Activated effector memory CD4-positive, alpha-beta T cell treated with Interleukin-2 at 50 U/mL for 16 hours (primary cell): ENCODE measurements at regions not wholly inside any gene's neighbourhood (a gene's known extent, or its start where the extent isn't known, plus 50 kb on each side); places are given as distances from the start of the nearest gene placed in this dataset.

Experiments used
- DNase-seq: peaks from one replicate; pipeline ENCODE4 v3.0.0-alpha.2; 2020

DNA sequence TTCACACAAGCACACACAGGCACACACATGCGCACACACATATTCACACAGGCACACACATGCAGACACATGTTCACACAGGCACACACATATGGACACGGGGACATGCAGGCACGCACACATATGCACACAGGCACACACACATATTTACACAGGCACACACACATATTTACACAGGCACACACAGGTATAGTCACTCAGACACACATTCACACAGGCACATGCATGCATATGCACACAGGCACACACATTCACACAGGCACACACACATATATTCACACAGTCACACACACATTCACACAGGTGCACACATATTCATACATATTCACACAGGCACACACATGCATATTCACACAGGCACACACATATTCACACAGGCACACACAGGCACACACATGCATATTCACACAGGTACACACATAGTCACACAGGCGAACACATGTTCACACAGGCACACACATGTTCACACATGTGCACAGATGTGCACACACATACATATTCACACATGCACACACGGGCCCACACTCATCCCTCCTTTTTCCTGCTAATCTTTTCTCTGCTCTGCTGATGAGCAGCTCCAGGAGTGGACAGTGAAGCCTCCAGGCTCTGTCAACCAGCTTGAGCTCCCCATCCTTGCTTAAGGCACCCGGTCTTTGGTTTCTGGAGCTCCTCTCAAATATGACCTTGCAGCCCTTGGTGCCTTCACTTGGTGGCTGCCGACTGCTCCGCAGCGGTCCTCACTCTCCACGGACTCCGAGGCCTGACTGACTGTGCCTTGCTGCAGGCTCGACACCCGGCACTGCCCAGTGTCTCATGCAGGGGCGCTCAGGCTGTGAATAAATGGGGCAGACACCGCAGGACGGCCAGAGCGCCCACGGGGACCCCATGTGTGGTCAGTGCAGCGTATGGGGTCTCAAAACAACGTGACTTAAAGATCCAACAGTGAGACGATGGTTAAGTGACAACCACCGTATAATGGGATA is 581.2 kb upstream of the MGMT start:
- no peak for DNase-seq

DNA sequence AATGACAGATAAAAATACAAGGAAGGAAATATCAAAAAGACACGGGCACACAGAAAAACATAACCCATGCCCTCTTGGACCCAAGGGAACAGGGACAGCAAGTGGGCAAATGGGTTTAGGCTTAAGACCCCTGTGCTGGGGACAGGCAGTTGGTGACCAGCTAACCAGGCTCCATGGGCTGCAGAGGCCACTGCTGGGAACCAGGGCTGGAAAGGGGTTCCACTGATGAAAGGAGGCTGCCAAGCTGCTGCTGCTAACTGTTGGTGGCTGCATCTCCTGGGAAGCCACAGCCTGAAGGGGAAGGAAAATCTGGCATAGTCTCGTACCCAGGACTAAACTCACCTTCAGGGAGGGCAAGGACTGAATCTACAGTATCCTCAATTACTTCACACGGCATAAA is 579.2 kb upstream of the MGMT start:
- DNase-seq: no peak

DNA sequence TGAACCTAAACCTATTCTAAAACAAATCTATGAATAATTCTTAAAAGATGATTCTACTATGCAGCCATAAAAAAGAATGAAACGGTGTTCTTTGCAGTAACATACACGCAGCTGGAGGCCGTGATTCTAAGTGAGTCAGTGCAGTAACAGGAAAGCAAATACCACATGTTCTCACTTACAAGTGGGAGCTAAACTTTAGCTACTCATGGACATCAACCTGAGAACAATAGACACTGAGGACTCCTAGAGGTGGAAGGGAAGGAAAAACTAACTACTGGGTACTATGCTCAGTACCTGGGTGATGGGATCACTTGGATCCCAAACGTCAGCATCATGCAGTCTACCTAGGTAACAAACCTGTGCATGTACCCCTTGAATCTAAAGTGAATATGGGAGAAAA is 575.0 kb upstream of the MGMT start:
- DNase-seq: no peak

DNA sequence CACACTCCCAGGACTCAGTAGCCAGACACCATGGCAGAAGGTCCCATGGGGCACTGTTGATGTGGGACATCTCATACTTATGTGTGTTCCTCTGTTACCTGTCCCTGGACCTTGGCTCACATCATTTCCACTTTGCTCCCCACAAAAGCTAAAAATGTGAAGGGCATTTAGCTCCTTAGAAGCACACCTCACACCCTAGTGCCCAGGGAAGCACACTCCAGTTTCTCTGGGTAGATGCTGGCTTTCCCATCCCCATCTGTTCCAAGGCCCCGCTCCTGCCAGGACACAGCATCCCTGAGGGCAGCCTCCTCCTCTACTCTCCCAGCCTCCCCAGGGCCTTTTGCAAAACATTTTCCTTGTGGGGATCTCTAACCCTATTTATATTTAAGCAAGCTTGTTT is 572.4 kb upstream of the MGMT start:
- no peak for DNase-seq

DNA sequence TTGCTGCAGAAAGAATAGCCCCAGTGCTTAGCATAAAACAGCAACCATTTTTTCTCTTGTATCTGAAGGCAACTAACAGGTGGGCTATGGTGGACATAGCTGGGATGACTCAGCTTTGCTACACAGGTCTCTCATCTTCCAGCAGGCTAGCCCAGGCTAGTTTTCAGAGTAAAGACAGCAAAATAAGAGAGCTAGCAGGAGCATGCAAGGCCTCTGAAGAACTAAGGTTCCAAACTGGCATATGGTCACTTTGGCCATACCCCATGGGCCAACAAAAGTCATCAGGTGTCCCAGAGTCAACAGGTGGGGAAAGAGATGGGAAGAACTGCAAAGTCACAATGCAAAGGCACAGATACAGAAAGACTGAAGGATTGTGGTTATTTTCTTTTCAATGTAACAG is 571.6 kb upstream of the MGMT start:
- no peak for DNase-seq

DNA sequence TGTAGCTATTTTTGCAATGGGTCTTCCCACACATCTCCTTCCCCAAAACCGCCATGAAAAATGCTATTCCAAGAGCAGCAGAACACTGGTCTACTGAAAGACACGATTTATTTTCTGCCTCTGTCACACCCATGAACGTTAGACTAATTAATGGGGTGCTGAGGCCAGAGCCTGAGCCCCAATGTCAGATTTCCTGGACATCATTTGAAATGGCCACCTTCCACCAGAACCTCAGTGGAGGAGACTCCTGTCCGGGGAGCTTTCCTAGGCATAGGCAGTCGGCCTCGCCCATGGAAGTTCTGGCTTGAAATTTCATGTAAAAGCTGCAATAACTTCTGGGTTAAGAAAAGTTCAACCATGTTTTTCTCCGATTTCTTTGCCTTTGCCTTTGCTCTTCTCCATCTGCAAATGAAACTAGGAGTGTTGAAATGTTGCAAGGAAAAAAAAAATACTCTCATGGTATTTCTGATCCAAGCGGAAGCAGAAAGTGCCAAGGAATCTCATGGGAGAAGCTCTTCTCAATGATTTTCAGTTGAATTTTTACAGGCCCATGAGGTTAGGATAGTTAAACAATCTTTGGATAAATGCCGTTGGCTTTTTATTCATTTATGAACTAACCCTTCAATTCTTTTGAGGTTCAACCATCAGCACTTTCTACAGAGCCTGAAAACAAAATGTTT is 570.8 kb upstream of the MGMT start:
- DNase-seq: no peak

DNA sequence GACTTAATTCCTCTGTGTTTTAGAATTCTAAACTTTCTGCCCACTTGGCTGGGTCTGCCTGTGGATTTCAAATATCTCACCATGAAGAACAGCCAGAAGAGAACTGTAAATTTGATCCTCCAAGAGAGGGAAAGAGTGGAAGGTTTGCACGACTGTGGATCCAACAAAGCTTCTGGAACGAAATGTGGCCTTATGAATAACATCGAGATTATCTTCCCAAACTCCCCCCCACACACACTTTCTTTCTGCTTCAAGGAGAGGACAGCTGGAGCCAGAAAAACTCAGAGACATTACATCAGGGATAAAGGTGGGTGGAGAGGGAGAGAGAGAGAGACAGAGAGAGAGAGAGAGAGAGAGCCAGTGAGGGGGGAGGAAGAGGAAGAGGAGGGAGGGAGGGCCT is 570.1 kb upstream of the MGMT start:
- DNase-seq: no peak

DNA sequence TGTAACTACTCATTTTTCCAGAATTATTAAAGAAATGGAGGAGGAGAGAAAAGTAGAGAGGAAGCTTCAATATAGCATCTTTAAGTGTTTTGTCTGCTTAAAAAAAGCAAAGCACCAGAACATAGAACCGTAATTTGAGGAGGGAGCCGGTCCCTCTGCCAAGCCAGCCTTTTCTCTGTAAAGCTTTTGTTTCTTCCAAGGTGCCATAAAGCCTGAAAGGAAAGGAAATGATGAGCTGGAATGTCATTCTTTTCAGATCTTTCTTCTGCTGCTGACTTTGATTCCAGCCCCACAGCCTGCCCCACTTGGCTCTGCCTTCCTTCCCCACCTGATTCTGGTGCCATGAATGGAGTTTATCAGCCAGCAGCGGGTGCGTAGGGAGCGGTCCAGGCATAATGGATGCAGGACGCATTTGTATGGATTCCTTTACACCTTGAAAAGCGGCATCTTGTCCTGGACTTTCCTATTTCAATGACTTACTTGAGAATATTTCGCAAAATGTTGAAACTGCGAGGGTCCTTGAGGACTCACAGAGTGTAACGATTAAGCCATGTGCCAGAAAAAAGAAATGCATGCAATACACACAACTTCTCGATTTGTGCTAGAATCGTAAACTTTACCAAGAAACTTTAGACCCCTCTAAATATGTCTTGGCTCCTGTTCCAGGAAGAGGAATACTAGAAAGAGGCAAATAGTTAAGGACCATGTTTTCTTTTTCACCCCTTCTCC is 569.5 kb upstream of the MGMT start:
- no peak for DNase-seq

DNA sequence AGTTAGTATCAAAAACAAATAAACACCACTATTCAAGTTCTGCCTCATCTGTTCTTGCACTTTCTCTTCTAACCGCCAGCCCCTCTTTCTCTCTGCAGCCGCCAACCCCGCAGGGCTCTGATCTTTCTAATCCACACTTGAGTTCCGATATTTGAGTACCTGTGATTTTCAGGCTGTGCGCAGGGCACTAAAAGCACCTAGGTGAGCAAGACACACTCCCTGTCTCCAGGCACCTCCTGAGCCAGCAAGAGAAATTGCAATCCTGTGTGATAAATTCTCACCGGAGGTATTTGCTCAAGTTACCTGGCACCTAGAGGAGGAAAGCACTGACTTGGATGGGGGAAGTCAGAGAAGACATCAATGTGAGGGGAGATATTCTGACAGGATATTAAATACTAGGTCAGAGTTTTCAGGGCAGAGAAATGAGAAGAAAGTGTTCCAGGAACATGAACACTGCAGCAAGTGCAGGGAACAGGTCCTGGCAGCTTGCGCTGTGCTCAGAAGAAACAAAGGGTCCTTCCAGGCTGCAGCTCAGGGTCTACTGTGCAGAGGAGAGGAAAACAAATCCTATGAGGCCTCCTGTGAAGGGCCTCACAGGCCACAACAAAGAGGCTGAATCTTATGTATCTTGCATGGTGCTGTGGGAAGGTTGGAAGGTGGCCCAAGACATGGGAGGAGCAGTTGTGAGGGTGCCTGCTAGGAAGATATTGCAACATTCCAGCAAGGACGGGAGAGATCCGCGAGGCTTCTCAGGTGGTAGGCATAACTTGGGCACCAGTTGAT is 568.7 kb upstream of the MGMT start:
- DNase-seq: no peak

DNA sequence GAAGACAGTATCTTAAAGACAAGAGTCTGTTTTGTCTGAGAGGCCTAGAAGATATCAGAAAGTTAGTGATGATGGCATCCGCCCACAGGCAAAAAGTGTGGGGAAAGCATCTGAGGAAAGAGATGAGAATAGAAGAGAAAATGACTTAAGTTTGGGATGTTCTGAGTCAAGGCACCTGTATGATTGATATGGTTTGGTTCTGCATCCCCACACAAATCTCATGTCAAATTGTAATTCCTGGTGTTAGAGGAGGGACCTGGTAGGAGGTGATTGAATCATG is 568.2 kb upstream of the MGMT start:
- DNase-seq: no peak

DNA sequence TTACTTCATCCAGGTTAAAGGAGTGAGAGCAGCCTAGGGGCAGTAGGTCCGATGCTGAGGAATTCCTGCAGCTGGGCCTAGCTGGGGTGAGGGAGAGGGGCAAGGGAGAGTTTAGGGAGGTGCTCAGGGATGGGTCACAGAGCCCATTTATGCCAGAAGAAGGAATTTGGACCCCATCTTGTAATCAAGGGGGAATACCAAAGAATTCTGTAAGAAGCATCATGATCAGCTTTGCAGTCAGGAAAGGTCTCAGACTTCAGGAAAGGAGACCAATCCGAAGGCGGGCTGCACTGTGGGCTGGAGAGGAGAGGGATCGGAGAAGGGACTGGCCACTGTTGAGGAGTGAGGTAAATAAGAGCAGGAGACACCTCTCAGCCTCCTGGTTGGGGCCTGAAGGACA is 566.6 kb upstream of the MGMT start:
- DNase-seq: no peak

DNA sequence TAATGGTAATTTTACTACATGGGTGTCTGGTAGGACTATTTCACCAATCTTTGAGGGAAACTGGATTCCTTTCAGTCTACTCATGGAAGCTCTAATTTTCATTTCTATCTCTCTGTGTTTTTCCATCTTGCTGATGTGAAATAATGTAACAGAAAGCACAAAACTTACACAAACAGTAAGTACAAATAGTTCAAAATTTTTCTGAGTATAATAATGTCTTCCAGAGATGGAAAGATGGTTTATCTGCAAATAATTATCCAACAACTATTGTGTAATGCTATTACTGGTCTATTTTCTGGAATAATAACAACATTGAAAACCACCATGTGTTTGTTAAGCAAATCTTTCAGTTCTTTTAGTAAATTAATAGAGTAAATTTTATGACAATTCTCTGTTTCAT is 565.8 kb upstream of the MGMT start:
- no peak for DNase-seq

DNA sequence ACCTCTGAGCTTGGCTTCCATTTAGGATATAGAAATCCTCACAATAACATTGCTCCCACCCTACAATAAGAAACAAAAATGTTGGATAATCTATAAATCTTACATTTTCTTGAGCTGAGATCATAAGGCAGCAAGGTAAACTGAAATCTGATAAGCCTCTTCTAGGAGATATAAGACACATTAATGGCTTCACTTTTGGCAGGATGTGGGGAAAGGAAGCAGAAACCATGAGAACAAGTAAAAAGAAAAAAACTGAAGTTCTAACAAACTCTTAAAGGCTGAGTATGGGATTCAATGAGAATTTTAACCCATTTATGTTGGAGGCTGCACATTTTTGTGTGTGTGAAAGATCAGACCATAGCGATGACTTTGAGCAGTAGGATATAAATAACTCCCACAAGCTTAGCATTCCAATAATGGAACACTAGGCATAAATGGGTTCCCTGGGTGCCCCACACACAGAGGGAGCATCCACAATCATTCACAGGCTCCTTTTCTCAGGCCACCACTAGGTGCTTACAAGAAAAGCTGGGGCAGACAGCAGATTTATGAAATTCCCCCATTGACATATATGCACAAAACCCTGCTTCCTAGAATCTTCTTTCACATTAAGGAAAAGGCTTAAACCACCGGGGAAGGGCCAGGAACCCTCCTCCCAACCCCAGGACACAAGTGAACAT is 564.9 kb upstream of the MGMT start:
- no peak for DNase-seq

DNA sequence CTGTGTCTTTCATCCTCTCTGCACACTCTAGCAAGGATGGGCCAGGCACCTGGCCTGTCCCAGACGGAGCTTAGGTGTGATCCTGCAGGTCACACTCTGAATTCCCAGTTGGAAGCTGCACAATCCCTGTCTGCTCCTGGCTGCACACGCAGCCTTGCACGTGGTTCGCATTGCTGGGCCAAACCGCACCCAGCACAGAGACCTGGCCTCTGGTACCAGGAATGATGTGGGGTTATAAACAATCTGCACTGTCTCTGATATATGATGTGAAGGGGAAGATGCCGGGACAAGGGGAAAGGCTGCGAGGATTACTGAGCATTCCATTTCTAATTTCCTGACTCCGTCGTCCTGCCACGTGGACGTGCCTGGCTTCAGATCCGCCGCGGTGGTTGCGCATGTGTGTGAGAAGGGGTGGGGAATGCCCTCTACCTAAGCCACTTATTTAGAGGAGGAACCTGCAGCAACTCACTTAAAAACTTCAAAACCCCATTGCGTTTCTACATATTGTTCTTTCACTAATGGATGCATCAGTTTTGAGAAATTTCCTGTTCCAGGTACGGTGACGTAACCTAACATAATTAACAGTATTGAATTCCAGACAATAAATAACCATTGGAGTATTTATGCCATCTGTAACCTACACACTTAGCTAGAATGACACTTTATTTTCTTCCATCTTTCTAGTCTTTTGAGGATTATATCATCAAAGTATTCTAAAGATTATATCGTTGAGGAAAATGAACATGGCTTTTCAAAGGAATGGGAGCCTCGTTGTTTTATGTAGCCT is 559.7 kb upstream of the MGMT start:
- DNase-seq: no peak

DNA sequence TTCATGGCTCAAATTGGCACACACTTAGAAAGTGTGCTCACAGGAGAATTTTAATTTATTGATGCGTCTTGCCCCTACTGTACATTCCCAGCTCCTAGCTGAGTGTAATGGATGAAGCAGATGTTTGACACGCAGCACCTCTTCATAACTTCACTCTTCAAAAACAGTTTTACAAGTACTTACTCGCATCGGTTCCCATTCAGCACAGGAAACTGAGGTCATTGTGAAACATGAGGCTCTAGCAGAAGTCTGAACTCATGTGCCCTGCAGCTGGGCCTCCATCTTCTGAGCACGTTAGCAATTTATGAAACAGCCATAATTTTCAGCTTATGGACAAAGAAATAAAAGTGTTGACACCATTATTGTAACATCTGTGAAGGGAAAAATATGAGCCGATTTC is 558.9 kb upstream of the MGMT start:
- DNase-seq: no peak

DNA sequence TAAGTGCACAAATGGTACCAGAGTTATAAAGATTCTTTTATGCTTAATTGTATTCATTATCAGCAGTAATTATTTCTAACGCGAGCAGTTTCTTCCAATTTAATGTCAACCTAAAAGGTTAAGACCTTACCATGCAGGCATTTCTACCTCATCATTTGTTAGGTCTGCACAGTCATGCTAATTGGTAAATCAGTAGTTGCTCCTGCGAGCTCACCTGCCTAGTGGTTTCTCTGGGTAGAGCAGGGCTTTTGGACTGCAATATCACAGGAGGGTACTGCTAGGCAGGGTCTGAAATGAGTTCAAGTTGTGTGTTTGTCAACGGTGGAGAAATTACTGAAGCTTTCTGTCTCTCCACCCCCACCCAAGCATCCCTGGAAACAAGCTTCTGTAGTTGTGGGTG is 558.5 kb upstream of the MGMT start:
- DNase-seq: no peak

DNA sequence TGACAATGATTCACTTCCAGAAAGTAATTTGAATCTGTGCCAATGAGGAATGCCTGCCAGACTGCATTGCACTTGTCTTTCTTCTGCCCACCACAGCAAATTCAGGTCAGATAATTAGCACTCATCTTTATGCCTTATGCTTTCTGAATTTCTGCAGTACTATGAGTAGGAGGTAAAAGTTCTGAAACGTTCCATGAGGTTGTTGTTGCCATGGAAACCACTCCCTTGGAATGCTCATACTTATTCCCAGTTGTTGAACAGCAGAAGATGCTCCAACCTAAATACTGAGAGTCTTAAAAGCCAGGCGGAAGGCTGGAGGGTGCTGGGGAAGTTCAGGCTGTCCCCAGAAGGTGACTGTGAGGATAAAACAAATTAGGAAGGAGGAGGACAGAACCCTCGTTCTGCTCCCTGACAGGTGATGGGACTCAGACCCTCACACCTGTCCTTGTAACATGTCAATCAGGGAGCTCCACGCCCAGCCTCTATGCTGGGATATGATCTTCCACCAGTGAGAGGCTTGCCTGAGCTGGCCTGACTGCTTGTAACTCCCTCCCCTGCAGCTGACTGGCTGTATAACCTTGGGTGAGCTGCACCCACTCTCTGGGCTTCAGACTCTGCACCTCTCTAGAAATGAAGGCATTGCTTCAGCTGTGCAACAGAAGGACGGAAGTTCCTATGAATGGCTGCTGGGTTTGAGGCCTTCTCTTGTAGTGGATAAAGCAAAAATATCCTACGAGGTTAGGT is 554.3 kb upstream of the MGMT start:
- no peak for DNase-seq

DNA sequence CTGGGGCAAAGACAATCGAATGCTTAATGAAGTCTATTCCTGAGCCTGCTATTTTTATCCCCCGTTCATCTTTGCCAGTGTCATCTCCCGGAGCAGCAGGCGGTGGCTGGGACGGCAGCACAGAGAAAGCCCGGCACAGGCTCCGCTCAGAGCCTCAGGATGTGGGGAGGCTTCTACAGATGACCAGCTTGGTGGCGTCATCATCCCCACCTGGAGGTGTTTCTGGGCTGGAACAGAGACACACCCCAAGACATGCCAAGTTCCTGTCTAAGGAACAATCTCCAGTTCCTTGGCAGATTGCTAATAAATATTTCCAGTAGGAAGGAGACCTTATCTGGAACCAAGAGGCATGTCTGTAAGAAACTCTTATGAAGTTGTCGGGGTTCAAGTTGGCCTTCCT is 552.4 kb upstream of the MGMT start:
- no peak for DNase-seq

DNA sequence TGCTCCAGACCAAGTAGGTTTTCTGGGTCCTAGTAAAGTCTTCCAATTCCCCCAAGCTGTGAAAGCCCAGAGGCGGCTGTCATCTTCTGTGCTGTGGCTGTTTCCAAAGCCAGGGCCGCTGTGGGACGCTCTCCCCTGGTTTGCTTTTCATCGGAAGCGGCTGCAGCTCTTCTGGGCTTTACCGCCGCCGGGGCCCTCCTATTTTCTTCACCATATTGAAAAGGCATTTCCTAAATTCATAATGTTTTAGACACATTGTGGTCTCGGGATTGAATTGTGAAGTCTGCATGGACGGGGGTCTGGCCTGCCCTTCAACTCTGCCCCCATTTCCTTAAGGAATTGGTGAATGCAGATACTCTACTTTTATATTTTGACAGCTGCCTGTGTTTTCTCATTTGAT is 551.4 kb upstream of the MGMT start:
- no peak for DNase-seq

DNA sequence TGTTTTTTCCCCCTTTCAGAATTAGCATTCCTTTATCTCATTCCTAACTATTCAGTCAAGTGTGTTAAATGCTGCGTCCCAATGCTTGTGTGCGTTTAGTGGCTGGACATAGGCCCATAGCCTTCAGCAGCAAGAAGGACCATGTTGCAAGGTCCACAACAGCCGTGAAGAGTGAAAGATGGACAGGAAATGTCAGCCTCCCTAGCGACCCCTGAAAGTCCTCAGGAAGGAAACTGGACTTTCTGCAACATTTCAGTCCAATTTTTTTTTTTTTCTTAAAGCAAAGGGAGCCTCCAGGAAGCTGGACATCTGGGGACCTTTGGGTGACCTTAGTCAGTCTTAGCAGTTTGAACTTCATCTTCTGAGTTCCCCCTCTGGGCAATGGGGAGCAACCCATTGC is 550.7 kb upstream of the MGMT start:
- DNase-seq: no peak

DNA sequence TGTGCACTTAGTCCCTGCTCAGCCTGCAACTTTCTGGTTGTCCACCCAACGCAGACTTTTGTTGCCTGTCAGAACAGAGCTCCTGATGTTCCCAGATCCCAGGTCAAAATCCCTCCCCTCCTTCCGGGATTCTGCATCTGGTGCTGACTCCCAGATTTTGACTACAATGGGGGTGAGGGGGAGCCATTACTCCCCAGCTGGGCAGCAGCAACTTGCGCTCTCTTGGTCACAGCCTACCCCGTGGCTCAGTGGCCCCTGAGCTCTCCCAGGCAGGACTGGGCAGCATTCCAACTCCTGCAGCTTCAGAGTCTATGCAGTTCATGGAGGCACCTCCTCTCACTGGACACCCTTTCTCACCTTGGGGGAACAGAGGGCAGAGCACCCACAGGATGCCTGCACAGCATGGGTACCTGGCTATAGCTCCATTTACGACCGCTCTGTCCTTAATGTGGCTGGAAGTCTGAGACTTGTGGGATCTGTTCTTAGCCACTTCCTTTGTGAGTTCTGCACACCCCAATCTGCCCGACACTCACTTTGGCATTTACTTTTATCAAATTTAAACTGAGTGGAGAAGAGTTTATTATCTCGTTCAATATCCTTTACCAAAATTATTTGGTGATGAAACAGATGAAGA is 545.5 kb upstream of the MGMT start:
- DNase-seq: no peak
